AG10803 (cell line): ENCODE measurements at regions not wholly inside any gene's neighbourhood (a gene's known extent, or its start where the extent isn't known, plus 50 kb on each side); places are given as distances from the start of the nearest gene placed in this dataset.

Source experiments
- DNase-seq: peaks from one replicate; pipeline ENCODE4 v3.0.0; 2010; ENCODE audit warnings: low read depth
- H3K4me3 ChIP-seq: 2 replicates; pipeline ENCODE4 v1.5.1; 2011; ENCODE audit warnings: mild to moderate bottlenecking, low read length, control low read depth
- CTCF ChIP-seq: conservative IDR thresholded peaks from 2 replicates; pipeline ENCODE4 v1.5.1; 2011; ENCODE audit warnings: mild to moderate bottlenecking, low read length, control low read depth, inconsistent platforms

GRCh38 chr18:59083136-59083818, 56.4 kb upstream of the SEC11C start:
- DNase-seq = no peak
- H3K4me3 ChIP-seq = no peak overlapping the region
- no peak for TF ChIP-seq CTCF

- no peak for TF ChIP-seq CTCF
- DNase-seq = no peak
- H3K4me3 ChIP-seq = no peak overlapping the region
Measured at GRCh38 chr18:59085126-59085794, 54.4 kb upstream of the SEC11C start.

GRCh38 chr18:59085797-59086196, 53.9 kb upstream of the SEC11C start:
- TF ChIP-seq CTCF = no peak
- DNase-seq = peak; percentile 58
- no peak overlapping the region for H3K4me3 ChIP-seq

GRCh38 chr18:59086522-59086921, 53.2 kb upstream of the SEC11C start:
- no peak for TF ChIP-seq CTCF
- no peak for DNase-seq
- no peak overlapping the region for H3K4me3 ChIP-seq

GRCh38 chr18:59087391-59087790, 52.3 kb upstream of the SEC11C start:
- TF ChIP-seq CTCF = no peak
- no peak overlapping the region for H3K4me3 ChIP-seq
- DNase-seq = no peak
